Progenitor cell of endocrine pancreas (in vitro differentiated cells): ENCODE measurements at regions not wholly inside any gene's neighbourhood (a gene's known extent, or its start where the extent isn't known, plus 50 kb on each side); places are given as distances from the start of the nearest gene placed in this dataset.

Experiments used
- DNase-seq: peaks from one replicate; pipeline ENCODE4 v3.0.0; 2021; ENCODE audit warnings: low spot score; ENCODE audit not compliant: unreplicated experiment
- H3K27ac Mint-ChIP-seq: 2 replicates; pipeline ENCODE4 v1.8.0; 2021; ENCODE audit warnings: mild to moderate bottlenecking, moderate library complexity, mixed read lengths
- H3K27me3 Mint-ChIP-seq: 2 replicates; pipeline ENCODE4 v1.8.0; 2021; ENCODE audit warnings: mixed read lengths
- H3K36me3 Mint-ChIP-seq: 2 replicates; pipeline ENCODE4 v1.8.0; 2022; ENCODE audit warnings: mixed read lengths; ENCODE audit not compliant: insufficient read depth
- H3K4me1 Mint-ChIP-seq: 2 replicates; pipeline ENCODE4 v1.8.0; 2021; ENCODE audit warnings: low read depth, mixed read lengths
- H3K4me3 Mint-ChIP-seq: 2 replicates; pipeline ENCODE4 v1.8.0; 2021; ENCODE audit warnings: low read depth, mild to moderate bottlenecking, moderate library complexity, mixed read lengths
- H3K9me3 Mint-ChIP-seq: 2 replicates; pipeline ENCODE4 v1.8.0; 2021; ENCODE audit warnings: low read depth, mixed read lengths
- TF ChIP-seq, protein P1 (sequence below): fragments of 200-600 bp; sonication (generic); IDR thresholded peaks from one replicate; pipeline ENCODE4 v1.5.0; 2021; ENCODE audit warnings: antibody characterized with exemption, mild to moderate bottlenecking; ENCODE audit not compliant: unreplicated experiment

DNA sequence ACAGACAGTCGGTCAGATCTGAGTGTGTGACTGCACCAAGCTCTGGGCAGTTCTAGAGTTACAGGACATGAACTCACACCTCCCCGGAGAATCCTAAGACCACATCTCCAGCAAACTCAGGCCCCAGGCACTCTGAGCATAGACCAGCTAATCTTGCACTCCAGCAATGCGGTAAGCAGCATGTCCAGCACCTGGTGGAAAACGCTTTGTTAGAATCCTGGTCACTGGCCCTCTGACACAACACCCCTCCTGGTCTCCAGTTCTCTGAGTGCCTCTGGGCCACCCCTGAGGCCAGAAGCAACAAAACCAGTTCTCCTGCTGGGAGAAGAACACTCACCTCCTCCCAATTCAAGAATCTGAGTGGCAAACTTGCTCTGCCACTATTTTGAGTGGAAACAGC lies 82.7 kb upstream of the TMEM45B start:
- DNase-seq = no peak
- TF ChIP-seq, protein P1, sequence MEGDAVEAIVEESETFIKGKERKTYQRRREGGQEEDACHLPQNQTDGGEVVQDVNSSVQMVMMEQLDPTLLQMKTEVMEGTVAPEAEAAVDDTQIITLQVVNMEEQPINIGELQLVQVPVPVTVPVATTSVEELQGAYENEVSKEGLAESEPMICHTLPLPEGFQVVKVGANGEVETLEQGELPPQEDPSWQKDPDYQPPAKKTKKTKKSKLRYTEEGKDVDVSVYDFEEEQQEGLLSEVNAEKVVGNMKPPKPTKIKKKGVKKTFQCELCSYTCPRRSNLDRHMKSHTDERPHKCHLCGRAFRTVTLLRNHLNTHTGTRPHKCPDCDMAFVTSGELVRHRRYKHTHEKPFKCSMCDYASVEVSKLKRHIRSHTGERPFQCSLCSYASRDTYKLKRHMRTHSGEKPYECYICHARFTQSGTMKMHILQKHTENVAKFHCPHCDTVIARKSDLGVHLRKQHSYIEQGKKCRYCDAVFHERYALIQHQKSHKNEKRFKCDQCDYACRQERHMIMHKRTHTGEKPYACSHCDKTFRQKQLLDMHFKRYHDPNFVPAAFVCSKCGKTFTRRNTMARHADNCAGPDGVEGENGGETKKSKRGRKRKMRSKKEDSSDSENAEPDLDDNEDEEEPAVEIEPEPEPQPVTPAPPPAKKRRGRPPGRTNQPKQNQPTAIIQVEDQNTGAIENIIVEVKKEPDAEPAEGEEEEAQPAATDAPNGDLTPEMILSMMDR = no peak
- H3K4me1 Mint-ChIP-seq = peaks cover 4% of the 10 kb centered on the region
- peaks cover 2% of the 10 kb centered on the region for H3K36me3 Mint-ChIP-seq
- no peak overlapping the region for H3K27ac Mint-ChIP-seq
- peaks cover 3% of the 10 kb centered on the region for H3K9me3 Mint-ChIP-seq
- no peak overlapping the region for H3K4me3 Mint-ChIP-seq
- H3K27me3 Mint-ChIP-seq = peaks cover 18% of the 10 kb centered on the region

DNA sequence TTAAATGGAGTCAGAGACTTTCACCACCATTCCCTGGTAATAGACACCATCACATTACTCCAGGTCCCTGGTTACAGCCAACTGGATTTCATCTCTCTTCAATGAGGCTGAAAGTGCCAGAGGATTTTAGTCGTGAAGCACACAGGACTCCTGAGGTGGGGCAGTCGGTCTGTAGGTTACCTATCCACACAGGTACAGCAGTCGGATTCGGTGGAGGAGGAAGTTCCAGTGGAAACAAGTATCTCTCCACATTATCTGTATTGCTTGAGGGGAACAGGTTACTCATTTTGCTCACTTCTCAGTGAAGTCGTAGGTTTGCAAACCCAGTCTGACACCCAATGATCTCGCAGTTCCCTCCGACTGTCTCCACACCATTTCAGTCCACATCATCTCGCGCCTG lies 82.3 kb upstream of the TMEM45B start:
- peaks cover 4% of the 10 kb centered on the region for H3K4me1 Mint-ChIP-seq
- peaks cover 2% of the 10 kb centered on the region for H3K36me3 Mint-ChIP-seq
- no peak overlapping the region for H3K27ac Mint-ChIP-seq
- H3K9me3 Mint-ChIP-seq = peaks cover 3% of the 10 kb centered on the region
- H3K27me3 Mint-ChIP-seq = peaks cover 18% of the 10 kb centered on the region
- no peak overlapping the region for H3K4me3 Mint-ChIP-seq
- TF ChIP-seq, protein P1 = no peak
- DNase-seq = no peak

DNA sequence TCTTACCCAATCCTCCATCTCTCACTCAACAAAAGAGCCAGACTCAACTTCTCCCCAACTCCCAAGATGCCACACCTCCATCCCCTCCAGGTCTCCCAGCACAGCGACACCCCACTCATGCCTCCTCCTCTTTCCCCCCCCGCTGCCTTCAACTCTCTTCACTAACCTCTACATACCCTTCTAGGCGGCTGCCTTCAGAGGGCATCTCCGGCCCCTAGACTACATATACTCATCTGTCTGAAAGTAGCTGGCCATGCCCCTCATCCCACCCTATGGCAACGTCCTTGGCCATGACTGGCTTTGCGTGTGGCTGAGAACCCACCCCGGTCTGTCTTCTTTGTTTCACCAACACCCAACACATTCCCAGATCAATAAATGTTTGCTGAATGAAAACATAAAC lies 81.7 kb upstream of the TMEM45B start:
- Mint-ChIP-seq H3K27ac (no peak overlapping the region), H3K9me3 (peaks cover 3% of the 10 kb centered on the region), H3K27me3 (peaks cover 19% of the 10 kb centered on the region), H3K36me3 (peaks cover 2% of the 10 kb centered on the region), H3K4me3 (no peak overlapping the region), H3K4me1 (no peaks in the 10 kb centered on the region)
- no peak for DNase-seq
- TF ChIP-seq, protein P1 = no peak

DNA sequence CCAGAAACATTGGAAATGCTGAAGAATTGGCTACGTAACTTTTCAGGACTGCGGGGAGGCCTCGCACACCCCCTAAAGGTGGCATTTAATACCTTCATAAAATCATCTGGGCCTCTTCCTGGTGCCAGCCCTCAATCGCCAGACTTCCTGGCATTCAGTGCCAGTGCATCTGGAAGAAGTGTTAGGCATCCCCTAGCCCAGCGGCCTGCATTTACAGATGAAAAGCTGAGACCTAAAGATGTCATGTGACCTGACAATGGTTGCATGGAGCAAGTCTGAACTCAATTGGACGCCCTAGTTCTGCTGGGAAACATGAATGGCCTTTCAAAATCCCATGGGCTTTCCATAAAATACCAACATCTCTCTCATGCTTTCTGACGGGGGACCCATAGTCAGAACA lies 81.0 kb upstream of the TMEM45B start:
- peaks cover 2% of the 10 kb centered on the region for H3K36me3 Mint-ChIP-seq
- DNase-seq = no peak
- TF ChIP-seq, protein P1 = no peak
- H3K27ac Mint-ChIP-seq = no peak overlapping the region
- peaks cover 21% of the 10 kb centered on the region for H3K27me3 Mint-ChIP-seq
- peaks cover 3% of the 10 kb centered on the region for H3K9me3 Mint-ChIP-seq
- H3K4me3 Mint-ChIP-seq = no peak overlapping the region
- no peaks in the 10 kb centered on the region for H3K4me1 Mint-ChIP-seq

DNA sequence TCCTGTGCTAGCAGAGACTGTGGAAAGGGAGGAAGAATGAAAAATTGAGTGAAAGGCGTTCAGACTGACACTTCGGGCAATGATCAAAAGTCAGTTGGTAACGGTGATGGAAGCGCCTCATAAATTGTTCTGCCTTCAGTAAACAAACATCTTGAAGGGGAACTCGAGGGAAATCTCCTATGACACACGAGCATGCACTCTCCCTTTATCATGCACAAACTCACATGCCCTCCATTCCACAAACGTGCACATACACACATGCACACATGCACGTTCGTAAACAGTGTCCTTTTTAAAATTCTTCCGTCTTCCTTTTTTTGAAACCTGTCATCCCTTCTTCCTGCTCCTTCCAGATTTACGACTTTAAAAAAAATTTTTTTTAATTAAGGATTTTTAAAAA lies 77.8 kb upstream of the TMEM45B start:
- Mint-ChIP-seq H3K27me3 (peaks cover 12% of the 10 kb centered on the region), H3K27ac (no peak overlapping the region), H3K4me3 (no peak overlapping the region), H3K36me3 (peaks cover 2% of the 10 kb centered on the region), H3K9me3 (peaks cover 3% of the 10 kb centered on the region), H3K4me1 (no peaks in the 10 kb centered on the region)
- no peak for DNase-seq
- TF ChIP-seq, protein P1 = no peak
